ENCODE measurements at regions not wholly inside any gene's neighbourhood (a gene's known extent, or its start where the extent isn't known, plus 50 kb on each side); places are given as distances from the start of the nearest gene placed in this dataset.

DNA sequence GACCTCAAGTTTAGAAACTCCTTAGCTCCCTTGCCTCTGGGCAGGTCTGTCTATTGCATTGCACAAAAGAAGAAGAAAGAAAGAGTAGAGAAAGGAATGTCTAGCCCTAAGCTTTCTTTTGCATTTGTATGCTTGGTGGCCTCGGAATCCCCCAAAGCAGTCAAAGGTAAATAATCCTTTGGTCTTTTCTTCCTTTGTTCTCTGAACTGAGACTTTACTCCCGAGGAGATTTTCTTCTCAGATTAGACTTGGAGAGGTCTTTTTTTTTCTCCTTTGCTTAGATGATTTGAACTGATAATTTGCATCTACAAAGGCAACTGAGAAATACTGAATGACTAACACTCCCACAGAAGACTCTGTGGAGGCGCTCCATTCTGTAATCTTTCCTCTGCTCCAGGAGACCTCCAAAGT is 93.2 kb downstream of the AKR1D1 start:
- 71 to 73% methylated on average over 3 of the region's 3 CpGs for WGBS, 2 donors
- Histone ChIP-seq H3K27me3 (no peaks in the 10 kb centered on the region), H3K4me3 (no peak overlapping the region), H3K9me3 (peaks cover 0 to 4% (median 0%) of the 10 kb centered on the region in 3 donors), H3K36me3 (replicated peaks in 1 of 2; ENCODE audit: insufficient read depth in 1 of 2, low read depth in 2 of 2) (no peaks in the 10 kb centered on the region), H3K27ac (no peak overlapping the region), H3K4me1 (no peaks in the 10 kb centered on the region)
- intact Hi-C loops (cut with DNase I) = no loop called here
- ATAC-seq (no peak), DNase-seq (no peak)
- TF ChIP-seq, protein P1, sequence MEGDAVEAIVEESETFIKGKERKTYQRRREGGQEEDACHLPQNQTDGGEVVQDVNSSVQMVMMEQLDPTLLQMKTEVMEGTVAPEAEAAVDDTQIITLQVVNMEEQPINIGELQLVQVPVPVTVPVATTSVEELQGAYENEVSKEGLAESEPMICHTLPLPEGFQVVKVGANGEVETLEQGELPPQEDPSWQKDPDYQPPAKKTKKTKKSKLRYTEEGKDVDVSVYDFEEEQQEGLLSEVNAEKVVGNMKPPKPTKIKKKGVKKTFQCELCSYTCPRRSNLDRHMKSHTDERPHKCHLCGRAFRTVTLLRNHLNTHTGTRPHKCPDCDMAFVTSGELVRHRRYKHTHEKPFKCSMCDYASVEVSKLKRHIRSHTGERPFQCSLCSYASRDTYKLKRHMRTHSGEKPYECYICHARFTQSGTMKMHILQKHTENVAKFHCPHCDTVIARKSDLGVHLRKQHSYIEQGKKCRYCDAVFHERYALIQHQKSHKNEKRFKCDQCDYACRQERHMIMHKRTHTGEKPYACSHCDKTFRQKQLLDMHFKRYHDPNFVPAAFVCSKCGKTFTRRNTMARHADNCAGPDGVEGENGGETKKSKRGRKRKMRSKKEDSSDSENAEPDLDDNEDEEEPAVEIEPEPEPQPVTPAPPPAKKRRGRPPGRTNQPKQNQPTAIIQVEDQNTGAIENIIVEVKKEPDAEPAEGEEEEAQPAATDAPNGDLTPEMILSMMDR (IDR thresholded peaks at IDR 0.05) = no peak
- no peak for TF ChIP-seq POLR2A (IDR thresholded peaks at IDR 0.05)

DNA sequence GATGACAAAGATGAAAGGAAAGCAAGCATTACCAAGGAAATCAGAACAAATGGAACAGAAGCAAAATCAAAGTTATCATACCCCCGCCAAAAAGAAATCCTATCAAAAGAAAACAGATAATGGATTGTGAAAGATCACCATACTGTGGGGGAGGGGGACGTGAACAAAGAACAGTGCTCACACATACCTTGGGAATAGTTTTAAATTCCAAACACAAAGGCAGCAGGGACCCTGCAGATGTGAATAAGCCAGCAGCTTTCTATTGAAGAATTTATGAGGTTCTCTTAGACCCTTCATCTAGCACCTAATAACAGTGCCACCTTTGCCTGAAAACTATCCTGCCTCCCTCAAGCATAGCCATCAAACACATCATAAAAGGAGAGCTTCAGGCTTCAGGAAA is 94.0 kb downstream of the AKR1D1 start:
- no peak for ATAC-seq
- Histone ChIP-seq H3K4me1 (no peaks in the 10 kb centered on the region), H3K4me3 (no peak overlapping the region), H3K36me3 (replicated peaks in 1 of 2; ENCODE audit: insufficient read depth in 1 of 2, low read depth in 2 of 2) (no peaks in the 10 kb centered on the region), H3K27ac (no peak overlapping the region), H3K27me3 (no peaks in the 10 kb centered on the region), H3K9me3 (no peaks in the 10 kb centered on the region)
- intact Hi-C loops (cut with DNase I) = no loop called here
- no peak for DNase-seq
- WGBS, 2 donors = 26 to 37% methylated on average over 2 of the region's 2 CpGs
- TF ChIP-seq POLR2A (IDR thresholded peaks at IDR 0.05) = no peak
- TF ChIP-seq, protein P1 (IDR thresholded peaks at IDR 0.05) = no peak

DNA sequence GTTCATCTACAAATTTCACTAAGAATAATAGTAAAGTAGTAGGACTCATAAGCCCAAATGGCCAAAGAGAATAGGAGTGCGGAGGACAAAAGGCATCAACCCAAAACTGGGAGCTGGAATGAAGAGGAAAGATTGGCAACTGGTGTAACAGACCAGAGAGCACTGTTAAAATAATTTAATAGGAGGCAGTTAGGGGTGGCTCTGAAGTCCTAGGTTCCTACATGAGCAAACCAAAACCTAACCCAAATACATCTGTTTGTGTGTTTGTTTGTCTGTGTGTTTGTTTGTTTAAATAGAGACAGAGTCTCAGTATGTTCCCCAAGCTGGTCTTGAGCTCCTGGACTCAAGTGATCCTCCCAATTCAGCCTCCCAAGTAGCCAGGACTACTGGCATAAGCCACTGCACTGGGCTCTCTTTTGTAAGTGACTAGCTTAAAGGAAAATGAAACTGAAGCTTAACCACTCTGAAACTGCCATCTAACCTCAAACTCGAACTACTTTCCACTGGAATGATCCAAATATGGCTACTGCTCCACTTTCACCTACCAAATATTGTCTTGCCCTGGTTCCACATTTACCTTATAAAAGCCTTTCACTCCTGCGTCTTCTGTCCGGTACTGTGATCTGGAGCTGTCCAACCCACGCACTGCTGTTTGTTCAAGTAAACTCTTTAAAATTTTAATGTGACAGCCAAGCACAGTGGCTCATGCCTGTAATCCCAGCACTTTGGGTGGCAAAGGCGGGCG is 94.9 kb downstream of the AKR1D1 start:
- intact Hi-C loops (cut with DNase I) = no loop called here
- H3K27me3 ChIP-seq = no peaks in the 10 kb centered on the region
- WGBS, 2 donors = 75 to 84% methylated on average over 7 of the region's 7 CpGs
- H3K4me3 ChIP-seq = no peak overlapping the region
- no peak for TF ChIP-seq POLR2A (IDR thresholded peaks at IDR 0.05)
- TF ChIP-seq, protein P1 (IDR thresholded peaks at IDR 0.05) = no peak
- no peak overlapping the region for H3K27ac ChIP-seq
- ATAC-seq (no peak), DNase-seq (no peak)
- no peaks in the 10 kb centered on the region for H3K9me3 ChIP-seq
- no peaks in the 10 kb centered on the region for H3K36me3 ChIP-seq (replicated peaks in 1 of 2; ENCODE audit: insufficient read depth in 1 of 2, low read depth in 2 of 2)
- no peaks in the 10 kb centered on the region for H3K4me1 ChIP-seq

DNA sequence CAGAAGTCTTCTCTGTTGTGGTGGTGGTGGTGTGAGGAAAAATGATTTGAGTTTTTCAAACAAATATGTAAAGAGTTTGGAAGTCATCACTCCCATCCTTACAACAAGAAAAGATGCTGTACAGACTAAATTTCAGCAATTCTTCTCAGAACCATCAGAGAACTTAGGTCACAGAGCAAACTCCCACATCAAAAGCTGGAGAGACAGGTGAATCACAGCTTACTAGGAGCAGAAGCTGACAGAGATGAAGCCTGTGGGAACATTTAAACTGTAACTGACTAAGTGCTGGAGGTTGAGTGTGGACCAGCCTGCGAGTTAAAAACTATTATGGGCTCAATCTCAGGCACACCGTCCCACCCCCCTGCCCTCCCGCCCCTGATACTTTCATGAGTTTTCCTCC is 97.3 kb downstream of the AKR1D1 start:
- H3K27me3 ChIP-seq = no peaks in the 10 kb centered on the region
- no peak for DNase-seq
- intact Hi-C loops (cut with DNase I) = no loop called here
- no peak for TF ChIP-seq POLR2A (IDR thresholded peaks at IDR 0.05)
- TF ChIP-seq, protein P1 (IDR thresholded peaks at IDR 0.05) = no peak
- no peak overlapping the region for H3K27ac ChIP-seq
- H3K4me1 ChIP-seq = no peaks in the 10 kb centered on the region
- no peak overlapping the region for H3K4me3 ChIP-seq
- ATAC-seq = no peak
- H3K36me3 ChIP-seq (replicated peaks in 1 of 2; ENCODE audit: insufficient read depth in 1 of 2, low read depth in 2 of 2) = no peaks in the 10 kb centered on the region
- no peaks in the 10 kb centered on the region for H3K9me3 ChIP-seq
- 82 to 91% methylated on average over 3 of the region's 3 CpGs for WGBS, 2 donors

DNA sequence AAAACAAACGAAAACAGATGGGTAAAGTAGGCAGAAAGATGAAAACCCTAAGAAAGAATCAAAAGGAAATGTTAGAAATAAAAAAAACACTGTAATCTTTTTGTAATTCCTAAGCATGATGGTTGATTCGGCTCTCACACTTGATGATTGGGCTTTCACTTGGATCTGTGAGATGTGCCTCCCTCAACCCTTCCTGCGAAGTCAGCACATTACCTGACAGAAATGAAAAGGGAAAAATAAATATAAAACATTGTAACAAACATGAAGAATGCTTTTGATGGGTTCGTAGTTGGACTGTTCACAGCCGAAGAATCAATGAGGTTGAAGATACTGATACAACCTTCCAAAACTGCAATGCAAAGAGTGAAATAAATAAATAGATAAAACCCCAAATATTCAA is 99.8 kb downstream of the AKR1D1 start:
- H3K9me3 ChIP-seq = no peaks in the 10 kb centered on the region
- H3K27ac ChIP-seq = no peak overlapping the region
- no peak for TF ChIP-seq POLR2A (IDR thresholded peaks at IDR 0.05)
- TF ChIP-seq, protein P1 (IDR thresholded peaks at IDR 0.05) = no peak
- H3K4me3 ChIP-seq = no peak overlapping the region
- 87 to 92% methylated on average over 5 of the region's 5 CpGs for WGBS, 2 donors
- DNase-seq = no peak
- intact Hi-C loops (cut with DNase I) = no loop called here
- H3K27me3 ChIP-seq = no peaks in the 10 kb centered on the region
- H3K4me1 ChIP-seq = no peaks in the 10 kb centered on the region
- no peaks in the 10 kb centered on the region for H3K36me3 ChIP-seq (replicated peaks in 1 of 2; ENCODE audit: insufficient read depth in 1 of 2, low read depth in 2 of 2)
- ATAC-seq = no peak
